Right cardiac atrium (tissue), 5 donors: ENCODE measurements at regions not wholly inside any gene's neighbourhood (a gene's known extent, or its start where the extent isn't known, plus 50 kb on each side); places are given as distances from the start of the nearest gene placed in this dataset.

Source experiments
- ATAC-seq, 2 donors: fragments of 200-7000 bp; cut with Tn5 transposase; one replicate each; pipeline versions ENCODE4 v1.8.0 to v1.9.1; 2020; ENCODE audit warnings: moderate library complexity in 2 of 2, mild to moderate bottlenecking in 1 of 2
- DNase-seq, 3 donors: peaks; one replicate each; pipeline ENCODE4 v3.0.0-alpha.2; 2020
- H3K27ac ChIP-seq: one replicate; pipeline ENCODE4 v1.5.1; 2013; ENCODE audit warnings: mild to moderate bottlenecking, low read length, control low read depth, moderate library complexity
- H3K27me3 ChIP-seq: one replicate; pipeline ENCODE4 v1.6.1; 2013; ENCODE audit not compliant: control insufficient read depth, insufficient read depth
- H3K4me1 ChIP-seq: one replicate; pipeline ENCODE4 v1.6.1; 2013; ENCODE audit warnings: low read length; ENCODE audit not compliant: control insufficient read depth, insufficient read depth
- H3K4me3 ChIP-seq: one replicate; pipeline ENCODE4 v1.5.1; 2013; ENCODE audit warnings: low read length, control low read depth
- H3K9me3 ChIP-seq: one replicate; pipeline ENCODE4 v1.6.1; 2013; ENCODE audit warnings: low read length; ENCODE audit not compliant: control insufficient read depth
- WGBS: extraction: QIAGEN DNeasy Blood & Tissue Kit; methylation state at CpG from one replicate; pipeline ENCODE4 v1.1.7; 2013; 5-methylcytosine and 5-hydroxymethylcytosine counted together
- intact Hi-C, 4 donors: fragments of 100-400 bp; cut with DNase I; formaldehyde crosslinking; loops; one replicate each; pipeline versions ENCODE4 v1.11.0 to v1.14.0; 2022 to 2023
- donor health status: healthy with polysubstance abuse.
- donor health status: DM: no; HTN: yes; CAD: no.
- donor health status: DM: no; HTN: no; CAD: no.
- donor health status: DM: no; HTN: yes; CAD: no; lungs with severe emphysema.
- donor health status: DM: yes; HTN: yes; CAD: no.

DNA sequence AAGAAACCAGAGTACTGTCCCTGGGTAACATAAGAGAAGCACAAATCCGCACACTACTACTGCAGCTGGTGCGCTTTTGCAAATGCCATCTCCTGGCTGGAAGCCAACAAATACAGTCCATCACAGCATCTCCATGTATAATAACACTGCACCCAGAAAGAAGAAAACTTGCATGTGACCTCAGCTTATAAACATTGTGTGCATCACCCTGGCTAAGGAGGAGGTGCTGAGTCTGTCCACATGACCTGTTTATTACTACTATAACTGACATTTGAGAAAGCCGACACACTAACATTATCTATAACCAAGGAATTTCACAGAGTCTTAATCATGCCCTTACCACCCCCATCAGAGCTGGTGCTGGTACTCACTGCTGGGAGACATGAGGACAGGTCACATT, 516.8 kb downstream of the CFAP47 start:
- ATAC-seq: no peak
- Histone ChIP-seq H3K27me3 (no peaks in the 10 kb centered on the region), H3K9me3 (no peaks in the 10 kb centered on the region), H3K27ac (no peak overlapping the region), H3K4me3 (no peak overlapping the region), H3K4me1 (no peaks in the 10 kb centered on the region)
- intact Hi-C loops: no loop called here
- DNase-seq: no peak
- 74% methylated on average over 3 of the region's 3 CpGs for WGBS

DNA sequence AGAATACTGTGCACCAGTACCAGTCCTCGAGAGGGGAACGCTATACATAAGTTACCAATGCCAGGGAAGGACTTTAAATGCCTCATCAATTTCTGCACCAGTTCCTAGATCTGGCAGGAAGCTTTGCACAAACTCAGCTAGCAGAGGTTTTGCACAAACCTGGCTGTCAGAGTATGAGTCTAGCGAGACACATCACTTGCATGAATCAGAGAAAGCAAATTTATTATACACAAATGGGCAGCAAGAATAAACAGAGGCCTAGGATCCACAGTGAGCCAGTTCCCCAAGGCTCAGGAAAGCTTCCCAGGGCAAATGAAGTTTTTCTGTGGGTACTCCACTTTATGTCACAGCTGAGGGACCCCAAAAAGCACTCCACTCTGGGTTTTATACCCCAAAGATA, 523.5 kb downstream of the CFAP47 start:
- intact Hi-C loops: no loop called here
- 86% methylated on average over 3 of the region's 3 CpGs for WGBS
- no peak for DNase-seq
- Histone ChIP-seq H3K9me3 (no peaks in the 10 kb centered on the region), H3K27ac (no peak overlapping the region), H3K4me3 (no peak overlapping the region), H3K27me3 (no peaks in the 10 kb centered on the region), H3K4me1 (no peaks in the 10 kb centered on the region)
- ATAC-seq: no peak

DNA sequence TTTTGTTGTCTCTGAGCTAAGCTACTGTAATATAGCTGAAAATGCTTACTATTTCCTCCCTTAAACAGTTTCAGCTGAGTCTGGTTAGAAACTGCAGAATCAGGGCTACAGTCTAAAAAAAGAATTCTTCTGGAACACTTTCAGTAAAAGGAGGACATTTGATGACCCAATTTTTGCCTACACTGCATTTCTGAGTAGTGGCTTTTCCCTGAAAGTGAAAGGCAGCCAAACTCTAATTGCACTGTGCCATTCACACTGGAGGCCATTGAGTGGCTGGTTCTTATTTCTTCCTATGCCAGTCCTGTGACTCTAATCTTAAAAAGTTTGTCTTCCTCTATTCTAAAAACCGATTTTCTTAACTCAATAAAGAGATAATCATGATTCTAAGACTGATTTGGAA, 526.0 kb downstream of the CFAP47 start:
- intact Hi-C loops: no loop called here
- ATAC-seq: no peak
- Histone ChIP-seq H3K27me3 (no peaks in the 10 kb centered on the region), H3K9me3 (no peaks in the 10 kb centered on the region), H3K4me1 (no peaks in the 10 kb centered on the region), H3K4me3 (no peak overlapping the region), H3K27ac (no peak overlapping the region)
- DNase-seq: no peak
- 31% methylated on average over 1 of the region's 1 CpG for WGBS

DNA sequence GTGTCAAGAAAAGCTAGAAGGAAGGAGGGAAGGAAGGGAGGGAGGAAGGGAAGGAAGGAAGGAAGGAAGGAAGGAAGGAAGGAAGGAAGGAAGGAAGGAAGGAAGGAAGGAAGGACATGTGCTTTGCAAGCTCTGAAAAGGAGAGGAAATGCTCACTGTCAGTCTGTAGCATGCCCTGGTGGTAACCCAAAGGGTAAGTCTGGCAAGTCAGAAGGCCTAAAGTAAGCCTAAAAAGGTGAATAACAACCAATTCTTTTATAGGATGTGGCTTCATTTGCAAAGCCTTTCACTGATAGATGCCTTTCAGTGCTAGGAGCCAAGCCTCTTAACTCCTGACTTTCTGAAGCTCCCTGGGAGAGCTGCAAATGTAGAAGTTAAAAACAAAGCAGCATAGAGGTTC, 542.6 kb downstream of the CFAP47 start:
- H3K9me3 ChIP-seq: no peaks in the 10 kb centered on the region
- DNase-seq: no peak
- no peak overlapping the region for H3K4me3 ChIP-seq
- ATAC-seq: no peak
- no peaks in the 10 kb centered on the region for H3K27me3 ChIP-seq
- no peak overlapping the region for H3K27ac ChIP-seq
- no peaks in the 10 kb centered on the region for H3K4me1 ChIP-seq
- intact Hi-C loops: no loop called here

DNA sequence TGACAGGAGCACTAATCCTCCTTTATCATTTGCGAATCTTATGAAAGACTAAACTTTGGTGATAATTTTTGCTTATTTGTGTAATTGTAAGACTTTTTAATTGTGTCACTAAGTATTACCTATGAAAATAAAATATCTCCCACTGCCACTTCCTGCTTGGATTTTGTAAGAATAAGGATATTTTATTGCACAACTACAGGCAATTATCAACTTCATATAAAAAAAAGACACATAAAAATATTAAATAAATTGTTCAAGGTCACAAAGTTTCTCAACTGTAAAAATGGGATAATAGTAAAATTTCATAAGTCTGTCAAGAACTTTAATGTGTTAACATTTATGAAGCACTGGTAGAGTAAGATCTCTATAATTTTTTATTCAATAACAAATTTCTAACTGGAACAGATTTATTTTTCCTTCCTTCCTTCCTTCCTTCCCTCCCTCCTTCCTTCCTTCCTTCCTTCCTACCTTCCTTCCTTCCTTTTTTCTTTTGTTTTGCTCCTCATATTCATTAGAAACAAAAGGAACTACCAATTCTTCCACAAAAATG, 527.6 kb upstream of the FAM47C start:
- ATAC-seq (no peak), DNase-seq (no peak)
- no peaks in the 10 kb centered on the region for H3K27me3 ChIP-seq
- intact Hi-C loops: no loop called here
- no peaks in the 10 kb centered on the region for H3K4me1 ChIP-seq
- no peak overlapping the region for H3K27ac ChIP-seq
- no peaks in the 10 kb centered on the region for H3K9me3 ChIP-seq
- 95% methylated on average over 1 of the region's 1 CpG for WGBS
- H3K4me3 ChIP-seq: no peak overlapping the region

DNA sequence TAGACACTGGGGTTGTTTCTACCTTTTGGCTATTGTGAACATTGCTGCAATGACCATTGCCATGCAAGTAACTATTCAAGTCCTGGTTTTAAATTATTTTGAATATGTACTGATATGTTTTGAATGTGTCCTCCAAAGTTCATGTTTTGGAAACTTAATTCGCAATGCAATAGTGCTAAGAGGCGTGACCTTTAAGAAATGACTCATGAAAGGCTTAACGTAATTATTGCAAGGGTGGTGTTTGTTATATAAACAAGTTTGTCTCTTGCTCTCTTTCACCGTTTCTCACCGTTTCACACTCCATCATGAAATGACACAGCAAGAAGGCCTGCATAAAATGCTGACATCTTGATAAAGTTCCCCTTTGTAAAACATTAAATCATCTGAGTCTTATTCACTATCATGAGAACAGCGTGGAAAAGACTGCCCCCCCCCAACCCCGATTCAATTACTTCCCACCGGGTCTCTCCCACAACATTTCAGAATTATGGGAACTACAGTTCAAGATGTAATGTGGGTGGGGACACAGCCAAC, 506.9 kb upstream of the FAM47C start:
- 86% methylated on average over 8 of the region's 8 CpGs for WGBS
- no peaks in the 10 kb centered on the region for H3K9me3 ChIP-seq
- no peaks in the 10 kb centered on the region for H3K4me1 ChIP-seq
- ATAC-seq (no peak), DNase-seq (no peak)
- intact Hi-C loops: no loop called here
- H3K4me3 ChIP-seq: no peak overlapping the region
- no peak overlapping the region for H3K27ac ChIP-seq
- H3K27me3 ChIP-seq: no peaks in the 10 kb centered on the region

DNA sequence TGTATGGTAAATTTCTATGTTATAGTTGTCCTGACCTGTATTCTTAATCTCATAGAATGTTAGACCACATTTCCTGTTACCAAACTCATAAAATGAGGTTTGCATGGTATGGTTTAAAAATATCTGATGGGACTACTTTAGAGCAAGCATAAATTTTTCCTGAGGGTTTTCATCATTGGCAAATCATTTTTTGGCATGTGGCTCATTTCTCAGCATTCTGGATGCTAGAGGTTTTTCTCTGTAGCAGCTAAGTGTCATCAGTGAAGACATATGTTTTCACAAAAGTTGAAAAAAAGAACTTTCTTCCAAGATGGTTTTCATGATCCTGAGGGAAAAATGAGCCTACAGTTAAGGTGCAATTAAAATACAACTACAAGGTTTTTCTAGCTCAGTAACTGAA, 503.5 kb upstream of the FAM47C start:
- no peak for ATAC-seq
- intact Hi-C loops: no loop called here
- Histone ChIP-seq H3K4me1 (no peaks in the 10 kb centered on the region), H3K27ac (no peak overlapping the region), H3K4me3 (no peak overlapping the region), H3K27me3 (no peaks in the 10 kb centered on the region), H3K9me3 (no peaks in the 10 kb centered on the region)
- no peak for DNase-seq

DNA sequence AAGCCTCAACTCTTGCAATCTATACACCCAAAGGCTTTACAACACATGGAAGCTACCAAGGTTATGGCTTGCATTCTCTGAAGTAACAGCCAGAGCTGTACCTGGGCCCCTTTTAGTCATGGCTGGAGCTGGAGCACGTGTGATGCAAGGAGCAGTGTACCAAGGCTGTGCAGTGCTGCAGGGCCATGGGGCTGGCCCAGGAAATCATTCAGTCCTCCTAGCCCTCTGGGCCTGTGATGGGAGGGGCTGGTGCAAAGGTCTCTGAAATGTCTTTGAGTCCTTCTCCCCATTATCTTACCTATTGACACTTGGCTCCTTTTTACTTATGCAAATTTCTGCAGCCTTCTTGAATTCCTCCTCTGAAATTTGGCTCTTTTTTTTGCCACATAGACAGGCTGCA, 500.1 kb upstream of the FAM47C start:
- intact Hi-C loops: no loop called here
- no peak for DNase-seq
- Histone ChIP-seq H3K27ac (no peak overlapping the region), H3K4me3 (no peak overlapping the region), H3K27me3 (no peaks in the 10 kb centered on the region), H3K4me1 (no peaks in the 10 kb centered on the region), H3K9me3 (no peaks in the 10 kb centered on the region)
- ATAC-seq: no peak
- 54% methylated on average over 1 of the region's 1 CpG for WGBS

DNA sequence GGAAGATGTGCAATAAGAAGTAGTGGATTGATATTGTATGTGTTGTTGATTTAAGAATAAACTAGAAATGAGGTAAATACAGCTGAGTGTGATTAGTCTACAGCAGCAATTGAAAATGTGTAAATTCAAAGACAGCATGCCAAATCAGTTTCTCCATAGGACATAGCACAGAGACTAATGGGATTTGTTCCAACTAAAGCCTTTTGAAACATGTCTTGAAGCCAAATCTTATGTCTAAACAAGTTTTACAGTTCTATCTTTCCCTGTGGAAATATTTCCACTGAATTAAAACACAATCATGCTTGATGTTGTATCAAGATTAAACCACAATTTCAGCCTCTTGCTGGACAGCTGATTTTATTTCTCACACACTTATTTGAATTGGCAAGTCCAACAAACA, 497.4 kb upstream of the FAM47C start:
- no peaks in the 10 kb centered on the region for H3K9me3 ChIP-seq
- no peaks in the 10 kb centered on the region for H3K27me3 ChIP-seq
- no peak for DNase-seq
- H3K4me1 ChIP-seq: no peaks in the 10 kb centered on the region
- H3K4me3 ChIP-seq: no peak overlapping the region
- no peak for ATAC-seq
- no peak overlapping the region for H3K27ac ChIP-seq
- intact Hi-C loops: no loop called here

DNA sequence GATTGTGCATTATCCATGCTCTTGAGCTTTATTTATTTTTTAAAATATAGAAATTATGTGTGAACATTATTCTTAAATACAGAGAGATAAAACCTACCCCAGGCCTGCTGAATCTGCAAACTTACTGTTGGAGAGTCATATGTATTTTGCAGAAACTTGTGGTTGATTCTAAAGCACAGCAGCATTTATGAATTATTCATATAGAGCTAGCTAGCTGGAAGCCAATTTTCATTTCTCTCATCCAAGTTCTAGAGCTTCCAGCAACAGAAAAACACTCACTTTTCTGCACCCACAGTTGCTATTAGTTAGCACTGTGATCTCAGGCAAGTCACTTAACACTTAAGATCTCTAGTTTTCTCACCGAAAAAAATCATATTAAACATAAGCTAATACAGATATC, 479.5 kb upstream of the FAM47C start:
- no peaks in the 10 kb centered on the region for H3K9me3 ChIP-seq
- 75% methylated on average over 1 of the region's 1 CpG for WGBS
- H3K27ac ChIP-seq: no peak overlapping the region
- no peak overlapping the region for H3K4me3 ChIP-seq
- intact Hi-C loops: no loop called here
- DNase-seq (no peak), ATAC-seq (no peak)
- H3K27me3 ChIP-seq: no peaks in the 10 kb centered on the region
- H3K4me1 ChIP-seq: no peaks in the 10 kb centered on the region

DNA sequence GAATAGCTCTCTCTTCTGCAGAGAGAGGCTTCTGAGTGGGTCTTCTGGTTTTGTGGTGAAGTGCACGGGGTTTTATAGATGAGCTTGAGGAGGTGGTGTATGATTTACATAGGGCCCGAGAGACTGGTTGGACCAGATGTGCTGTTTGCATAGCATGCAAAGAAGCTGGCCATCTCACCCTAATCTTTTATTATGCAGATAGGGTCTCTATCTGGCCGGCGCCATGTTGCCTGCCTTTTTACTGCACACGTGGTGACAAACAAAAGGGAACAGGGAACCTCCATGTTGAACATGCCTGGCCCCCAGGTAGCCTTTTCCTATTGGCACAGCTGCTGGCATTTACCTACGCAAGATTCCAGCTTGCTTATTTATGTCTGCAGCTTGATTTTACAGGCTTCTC, 473.3 kb upstream of the FAM47C start:
- Histone ChIP-seq H3K4me3 (no peak overlapping the region), H3K27me3 (no peaks in the 10 kb centered on the region), H3K4me1 (no peaks in the 10 kb centered on the region), H3K9me3 (no peaks in the 10 kb centered on the region), H3K27ac (no peak overlapping the region)
- DNase-seq (no peak), ATAC-seq (no peak)
- intact Hi-C loops: no loop called here
- 81% methylated on average over 6 of the region's 6 CpGs for WGBS

DNA sequence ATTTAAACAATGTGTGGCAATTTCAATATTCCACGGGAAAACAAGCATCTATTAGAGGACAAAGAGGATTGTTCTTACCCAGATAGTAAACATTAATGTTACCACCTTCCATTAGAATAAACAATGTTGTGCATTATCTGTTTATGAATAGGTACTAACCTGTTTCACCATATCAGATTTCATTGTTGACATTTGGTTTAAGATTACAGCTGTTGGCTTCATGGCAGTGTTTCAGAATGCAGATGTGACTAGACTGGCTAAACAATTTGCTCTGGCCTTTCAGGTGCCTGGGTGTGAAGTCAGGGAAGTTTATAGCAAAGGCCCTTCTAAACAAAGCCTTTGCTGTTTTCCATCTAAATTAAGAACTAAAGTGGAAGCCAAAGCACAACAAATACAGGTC, 464.7 kb upstream of the FAM47C start:
- H3K9me3 ChIP-seq: no peaks in the 10 kb centered on the region
- WGBS: 64% methylated on average over 1 of the region's 1 CpG
- H3K27me3 ChIP-seq: no peaks in the 10 kb centered on the region
- intact Hi-C loops: no loop called here
- no peak for DNase-seq
- no peak overlapping the region for H3K4me3 ChIP-seq
- H3K27ac ChIP-seq: no peak overlapping the region
- no peaks in the 10 kb centered on the region for H3K4me1 ChIP-seq
- no peak for ATAC-seq
